GM12874 (cell line): ENCODE measurements at regions not wholly inside any gene's neighbourhood (a gene's known extent, or its start where the extent isn't known, plus 50 kb on each side); places are given as distances from the start of the nearest gene placed in this dataset.

Experiments
- CTCF ChIP-seq: IDR thresholded peaks from 2 replicates; pipeline ENCODE4 v1.5.1; 2011; ENCODE audit warnings: low read depth, mild to moderate bottlenecking, control low read depth, low read length, moderate library complexity; ENCODE audit not compliant: insufficient read depth

- no peak for TF ChIP-seq CTCF
Measured at GRCh38 chr6:996271-996852, 303.4 kb upstream of the EXOC2 start.

- TF ChIP-seq CTCF: no peak
Measured at GRCh38 chr6:991192-991591, 298.3 kb upstream of the EXOC2 start.

GRCh38 chr6:984031-984430, 291.1 kb upstream of the EXOC2 start:
- TF ChIP-seq CTCF: no peak

- no peak for TF ChIP-seq CTCF
Measured at GRCh38 chr6:978937-979685, 286.2 kb upstream of the EXOC2 start.

- no peak for TF ChIP-seq CTCF
Measured at GRCh38 chr6:971981-972640, 279.2 kb upstream of the EXOC2 start.

GRCh38 chr6:968791-969190, 275.9 kb upstream of the EXOC2 start:
- no peak for TF ChIP-seq CTCF

- TF ChIP-seq CTCF: no peak
Measured at GRCh38 chr6:967701-968100, 274.8 kb upstream of the EXOC2 start.
